Breast epithelium (tissue), 4 donors: ENCODE measurements at regions not wholly inside any gene's neighbourhood (a gene's known extent, or its start where the extent isn't known, plus 50 kb on each side); places are given as distances from the start of the nearest gene placed in this dataset.
A peak's percentile ranks its signal among the peaks of the same experiment; 100 is the strongest.

Source experiments
- DNase-seq, 2 donors: peaks; one replicate each; pipeline ENCODE4 v3.0.0-alpha.2; 2019; ENCODE audit warnings: low spot score in 2 of 2
- H3K27ac ChIP-seq, 2 donors: fragments of 200-600 bp; sonication (generic) in 1 of 2; one replicate each; pipeline ENCODE4 v1.5.1; 2016 to 2019; ENCODE audit warnings: mild to moderate bottlenecking in 1 of 2
- H3K27me3 ChIP-seq, 2 donors: fragments of 200-600 bp; sonication (generic) in 1 of 2; one replicate each; pipeline versions ENCODE4 v1.5.1 to v1.6.0; 2017 to 2019; ENCODE audit warnings: control low read depth in 1 of 2, mild to moderate bottlenecking in 1 of 2
- H3K36me3 ChIP-seq: fragments of 200-600 bp; one replicate; pipeline ENCODE4 v1.5.1; 2019
- H3K4me1 ChIP-seq, 2 donors: fragments of 200-600 bp; sonication (generic); one replicate each; pipeline ENCODE4 v1.5.1; 2016 to 2019; ENCODE audit warnings: control low read depth in 1 of 2
- H3K4me3 ChIP-seq, 3 donors: fragments of 200-600 bp; sonication (generic); 1 replicate in 2 of 3; 2 replicates in 1 of 3; pipeline ENCODE4 v1.5.1; 2016 to 2019; ENCODE audit warnings: mild to moderate bottlenecking in 3 of 3, moderate library complexity in 2 of 3
- H3K9me3 ChIP-seq, 2 donors: fragments of 200-600 bp; sonication (generic) in 1 of 2; one replicate each; pipeline ENCODE4 v1.5.1; 2016 to 2019; ENCODE audit warnings: control low read depth in 1 of 2
- CTCF ChIP-seq, 3 donors: fragments of 450-650 bp; IDR thresholded peaks; one replicate each; pipeline ENCODE4 v1.5.1; 2016 to 2017; ENCODE audit warnings: antibody characterized with exemption in 3 of 3, mild to moderate bottlenecking in 3 of 3, moderate library complexity in 3 of 3
- POLR2A ChIP-seq: fragments of 450-650 bp; IDR thresholded peaks from one replicate; pipeline ENCODE4 v1.6.1; 2016; ENCODE audit warnings: antibody characterized with exemption, mild to moderate bottlenecking, moderate library complexity
- POLR2AphosphoS5 ChIP-seq, 3 donors: sonication (generic); formaldehyde crosslinking; IDR thresholded peaks; one replicate each; pipeline ENCODE4 v1.6.1; 2017; ENCODE audit warnings: antibody characterized with exemption in 3 of 3
- intact Hi-C: fragments of 100-400 bp; cut with DNase I; formaldehyde crosslinking; loops from one replicate; pipeline ENCODE4 v1.15.1; 2023; ENCODE audit warnings: low total_unique reads

- Histone ChIP-seq H3K27ac (no peak overlapping the region), H3K4me3 (no peak overlapping the region), H3K27me3 (no peaks in the 10 kb centered on the region), H3K36me3 (no peaks in the 10 kb centered on the region), H3K4me1 (no peaks in the 10 kb centered on the region), H3K9me3 (no peaks in the 10 kb centered on the region)
- TF ChIP-seq CTCF (IDR thresholded peaks at IDR 0.05) (no peak), POLR2A (no peak), POLR2AphosphoS5 (IDR thresholded peaks at IDR 0.05) (no peak)
- no peak for DNase-seq
- intact Hi-C loops, result loop anchor here (1.0 kb wide), 1 partner anchor 12 kb away; no protein-coding TSS in a partner anchor
Observed at GRCh38 chr13:31038834-31039552, 106.5 kb downstream of the TEX26 start.

GRCh38 chr13:31037874-31038500, 105.5 kb downstream of the TEX26 start:
- H3K9me3 ChIP-seq, result no peaks in the 10 kb centered on the region
- no peaks in the 10 kb centered on the region for H3K4me1 ChIP-seq
- TF ChIP-seq CTCF (IDR thresholded peaks at IDR 0.05) (no peak), POLR2AphosphoS5 (IDR thresholded peaks at IDR 0.05) (no peak), POLR2A (no peak)
- no peak overlapping the region for H3K27ac ChIP-seq
- DNase-seq, result no peak
- no peaks in the 10 kb centered on the region for H3K27me3 ChIP-seq
- H3K36me3 ChIP-seq, result no peaks in the 10 kb centered on the region
- H3K4me3 ChIP-seq, result no peak overlapping the region
- intact Hi-C loops, result no loop called here

GRCh38 chr13:31036731-31037695, 104.6 kb downstream of the TEX26 start:
- intact Hi-C loops, result no loop called here
- no peak for TF ChIP-seq POLR2A
- TF ChIP-seq POLR2AphosphoS5 (IDR thresholded peaks at IDR 0.05), result no peak
- TF ChIP-seq CTCF (IDR thresholded peaks at IDR 0.05), result no peak
- no peak for DNase-seq
- no peaks in the 10 kb centered on the region for H3K4me1 ChIP-seq
- H3K4me3 ChIP-seq, result no peak overlapping the region
- peak overlapping the region in 1 of 2 donors; percentile 7 for H3K27ac ChIP-seq
- no peaks in the 10 kb centered on the region for H3K27me3 ChIP-seq
- no peaks in the 10 kb centered on the region for H3K9me3 ChIP-seq
- H3K36me3 ChIP-seq, result no peaks in the 10 kb centered on the region

- no peak overlapping the region for H3K27ac ChIP-seq
- no peaks in the 10 kb centered on the region for H3K9me3 ChIP-seq
- intact Hi-C loops, result no loop called here
- H3K4me1 ChIP-seq, result no peaks in the 10 kb centered on the region
- no peak for DNase-seq
- H3K4me3 ChIP-seq, result no peak overlapping the region
- no peak for TF ChIP-seq CTCF (IDR thresholded peaks at IDR 0.05)
- no peak for TF ChIP-seq POLR2AphosphoS5 (IDR thresholded peaks at IDR 0.05)
- TF ChIP-seq POLR2A, result no peak
- H3K27me3 ChIP-seq, result no peaks in the 10 kb centered on the region
- no peaks in the 10 kb centered on the region for H3K36me3 ChIP-seq
Observed at GRCh38 chr13:31035185-31035965, 102.9 kb downstream of the TEX26 start.
